Natural killer cell (primary cell): ENCODE measurements at regions not wholly inside any gene's neighbourhood (a gene's known extent, or its start where the extent isn't known, plus 50 kb on each side); places are given as distances from the start of the nearest gene placed in this dataset.
A peak's percentile ranks its signal among the peaks of the same experiment; 100 is the strongest.

ENCODE experiments used
- ATAC-seq, 3 donors: fragments of 150-1000 bp in 2 of 3; fragments of 200-7000 bp in 1 of 3; cut with Tn5 transposase; 1 replicate in 1 of 3; 2 replicates in 2 of 3; pipeline ENCODE4 v1.10.0; 2021; ENCODE audit warnings: mild to moderate bottlenecking in 2 of 3, moderate library complexity in 2 of 3
- DNase-seq, 2 donors: peaks; one replicate each; pipeline versions ENCODE4 v3.0.0 to v3.0.0-alpha.2; 2013 to 2021; ENCODE audit warnings: mixed read lengths in 1 of 2
- H3K27ac ChIP-seq: one replicate; pipeline ENCODE4 v1.5.1; 2013; ENCODE audit warnings: mild to moderate bottlenecking, low read length
- H3K27me3 ChIP-seq: one replicate; pipeline ENCODE4 v1.6.1; 2013; ENCODE audit warnings: low read length; ENCODE audit not compliant: control insufficient read depth, insufficient read depth
- H3K36me3 ChIP-seq: one replicate; pipeline ENCODE4 v1.6.1; 2013; ENCODE audit warnings: low read length; ENCODE audit not compliant: control insufficient read depth, insufficient read depth
- H3K4me1 ChIP-seq: one replicate; pipeline ENCODE4 v1.6.1; 2013; ENCODE audit warnings: low read length; ENCODE audit not compliant: control insufficient read depth, insufficient read depth
- H3K4me3 ChIP-seq: one replicate; pipeline ENCODE4 v1.5.1; 2013; ENCODE audit warnings: low read length
- H3K9me3 ChIP-seq: one replicate; pipeline ENCODE4 v1.6.1; 2013; ENCODE audit warnings: low read length; ENCODE audit not compliant: control insufficient read depth, insufficient read depth
- H3K27ac Mint-ChIP-seq, 2 donors: one replicate each; pipeline ENCODE4 v1.8.0; 2022; ENCODE audit warnings: mild to moderate bottlenecking in 2 of 2, mixed read lengths in 2 of 2, moderate library complexity in 1 of 2
- H3K27me3 Mint-ChIP-seq, 2 donors: one replicate each; pipeline ENCODE4 v1.8.0; 2022; ENCODE audit warnings: low read depth in 2 of 2, mixed read lengths in 2 of 2
- H3K36me3 Mint-ChIP-seq: one replicate; pipeline ENCODE4 v1.8.0; 2022; ENCODE audit warnings: mixed read lengths
- H3K4me1 Mint-ChIP-seq, 2 donors: one replicate each; pipeline ENCODE4 v1.8.0; 2022; ENCODE audit warnings: mixed read lengths in 2 of 2
- H3K4me3 Mint-ChIP-seq: one replicate; pipeline ENCODE4 v1.8.0; 2022; ENCODE audit warnings: mild to moderate bottlenecking, moderate library complexity, mixed read lengths
- H3K9me3 Mint-ChIP-seq, 2 donors: one replicate each; pipeline ENCODE4 v1.8.0; 2022; ENCODE audit warnings: mixed read lengths in 2 of 2
- CTCF ChIP-seq: fragments of 200-600 bp; IDR thresholded peaks from one replicate; pipeline ENCODE4 v1.8.0; 2022; ENCODE audit warnings: antibody characterized with exemption
- WGBS: methylation state at CpG from one replicate; pipeline ENCODE4 v1.1.7; 2013; ENCODE audit warnings: missing lambda C conversion rate; ENCODE audit not compliant: insufficient coverage; 5-methylcytosine and 5-hydroxymethylcytosine counted together
- intact Hi-C: fragments of 100-400 bp; cut with micrococcal nuclease; formaldehyde crosslinking; loops from one replicate; pipeline ENCODE4 v1.14.2; 2022

- Histone ChIP-seq H3K4me3 (no peak overlapping the region), H3K27ac (no peak overlapping the region), H3K27me3 (no peaks in the 10 kb centered on the region), H3K9me3 (no peaks in the 10 kb centered on the region), H3K4me1 (no peaks in the 10 kb centered on the region), H3K36me3 (peaks cover 20% of the 10 kb centered on the region)
- H3K27ac Mint-ChIP-seq: peak overlapping the region in 1 of 2 donors; percentile 1
- H3K9me3 Mint-ChIP-seq: no peaks in the 10 kb centered on the region
- WGBS: 97% methylated on average over 2 of the region's 3 CpGs
- TF ChIP-seq CTCF: no peak
- no peaks in the 10 kb centered on the region for H3K27me3 Mint-ChIP-seq
- H3K4me3 Mint-ChIP-seq: no peak overlapping the region
- peaks cover 24 to 25% of the 10 kb centered on the region in 2 donors for H3K4me1 Mint-ChIP-seq
- H3K36me3 Mint-ChIP-seq: peaks cover 8% of the 10 kb centered on the region
- no peak for DNase-seq
- no peak for ATAC-seq
- intact Hi-C loops: no loop called here
These were observed 361.0 kb downstream of the KLF12 start for GRCh38 chr13:73773168-73773549.

GRCh38 chr13:73772449-73773167 is 361.6 kb downstream of the KLF12 start:
- H3K9me3 Mint-ChIP-seq: no peaks in the 10 kb centered on the region
- peak overlapping the region in 1 of 2 donors; percentile 66 for H3K27ac Mint-ChIP-seq
- intact Hi-C loops: no loop called here
- TF ChIP-seq CTCF: no peak
- Histone ChIP-seq H3K36me3 (peaks cover 20% of the 10 kb centered on the region), H3K27me3 (no peaks in the 10 kb centered on the region), H3K4me1 (no peaks in the 10 kb centered on the region), H3K4me3 (no peak overlapping the region), H3K27ac (no peak overlapping the region), H3K9me3 (no peaks in the 10 kb centered on the region)
- ATAC-seq (peak in 1 of 3 donors; percentile 14), DNase-seq (no peak)
- H3K27me3 Mint-ChIP-seq: no peaks in the 10 kb centered on the region
- no peak overlapping the region for H3K4me3 Mint-ChIP-seq
- H3K4me1 Mint-ChIP-seq: peaks cover 29 to 30% of the 10 kb centered on the region in 2 donors
- WGBS: 98% methylated on average over 8 of the region's 8 CpGs
- H3K36me3 Mint-ChIP-seq: peaks cover 8% of the 10 kb centered on the region

GRCh38 chr13:73767747-73768315 is 366.4 kb downstream of the KLF12 start:
- H3K9me3 Mint-ChIP-seq: no peaks in the 10 kb centered on the region
- H3K4me1 ChIP-seq: peaks cover 21% of the 10 kb centered on the region
- 84% methylated on average over 4 of the region's 4 CpGs for WGBS
- peaks cover 9% of the 10 kb centered on the region for H3K36me3 ChIP-seq
- no peak overlapping the region for H3K4me3 ChIP-seq
- TF ChIP-seq CTCF: peak; percentile 25
- no peak overlapping the region for H3K4me3 Mint-ChIP-seq
- H3K27ac ChIP-seq: peak overlapping the region; percentile 65
- H3K27me3 Mint-ChIP-seq: no peaks in the 10 kb centered on the region
- peak overlapping the region; percentile 93 to 96 for H3K27ac Mint-ChIP-seq
- ATAC-seq (no peak), DNase-seq (peak; percentile 18 to 63)
- intact Hi-C loops: loop anchor here (1.0 to 5.0 kb wide), 3 partner anchors 14 to 259 kb away; no protein-coding TSS in a partner anchor
- no peaks in the 10 kb centered on the region for H3K9me3 ChIP-seq
- H3K36me3 Mint-ChIP-seq: no peaks in the 10 kb centered on the region
- H3K4me1 Mint-ChIP-seq: peaks cover 56 to 69% of the 10 kb centered on the region in 2 donors
- no peaks in the 10 kb centered on the region for H3K27me3 ChIP-seq
